CD14-positive monocyte (primary cell): ENCODE measurements at regions not wholly inside any gene's neighbourhood (a gene's known extent, or its start where the extent isn't known, plus 50 kb on each side); places are given as distances from the start of the nearest gene placed in this dataset.
"Not testable (repeated sequence)": the region's sequence is repeated elsewhere in the genome, so short reads cannot be mapped to it uniquely, and the experiment has no call there.

Experiments used
- DNase-seq, 3 donors: peaks; one replicate each; pipeline ENCODE4 v3.0.0-alpha.2; 2011 to 2022
- H2AFZ ChIP-seq: 2 replicates; pipeline ENCODE4 v1.6.0; 2012; ENCODE audit warnings: mild to moderate bottlenecking, low read depth, low read length, inconsistent platforms; ENCODE audit not compliant: insufficient read depth, poor library complexity, severe bottlenecking
- H3K27ac ChIP-seq, 2 donors: 1 replicate in 1 of 2; 2 replicates in 1 of 2; pipeline ENCODE4 v1.5.1; 2012 to 2013; ENCODE audit warnings: low read length in 2 of 2, control low read depth in 1 of 2, inconsistent platforms in 1 of 2, low read depth in 1 of 2, mild to moderate bottlenecking in 1 of 2
- H3K27me3 ChIP-seq, 2 donors: one replicate each; pipeline versions ENCODE4 v1.6.0 to v1.6.1; 2011 to 2013; ENCODE audit warnings: low read length in 2 of 2; ENCODE audit not compliant: control insufficient read depth in 2 of 2, insufficient read depth in 2 of 2
- H3K36me3 ChIP-seq, 2 donors: replicated peaks in 1 of 2; 1 replicate in 1 of 2; 2 replicates in 1 of 2; pipeline versions ENCODE4 v1.5.1 to v1.6.1; 2012 to 2013; ENCODE audit warnings: low read length in 2 of 2, control low read depth in 1 of 2, inconsistent platforms in 1 of 2, mild to moderate bottlenecking in 1 of 2; ENCODE audit not compliant: insufficient read depth in 2 of 2, control insufficient read depth in 1 of 2
- H3K4me1 ChIP-seq, 2 donors: 1 replicate in 1 of 2; 2 replicates in 1 of 2; pipeline versions ENCODE4 v1.5.1 to v1.6.1; 2012 to 2013; ENCODE audit warnings: low read length in 2 of 2, control low read depth in 1 of 2, inconsistent platforms in 1 of 2, mild to moderate bottlenecking in 1 of 2, moderate library complexity in 1 of 2; ENCODE audit not compliant: insufficient read depth in 2 of 2, control insufficient read depth in 1 of 2
- H3K4me2 ChIP-seq: replicated peaks from 2 replicates; pipeline ENCODE3; 2012; ENCODE audit warnings: low read length, moderate library complexity, mild to moderate bottlenecking; ENCODE audit not compliant: poor library complexity, severe bottlenecking; ENCODE audit errors: extremely low read depth
- H3K4me3 ChIP-seq, 3 experiments: fragments of 200-600 bp in 1 of 3; sonication (generic) in 1 of 3; replicated peaks in 1 of 3; 1 replicate in 2 of 3; 2 replicates in 1 of 3; pipeline ENCODE4 v1.5.1; 2011 to 2013; ENCODE audit warnings: low read length in 3 of 3, mild to moderate bottlenecking in 3 of 3, control low read depth in 2 of 3, low read depth in 2 of 3, inconsistent platforms in 1 of 3, moderate library complexity in 1 of 3
- H3K79me2 ChIP-seq: 2 replicates; pipeline ENCODE4 v1.6.0; 2012; ENCODE audit warnings: mild to moderate bottlenecking, control low read depth, inconsistent platforms, low read length, moderate library complexity; ENCODE audit not compliant: insufficient read depth
- H3K9ac ChIP-seq: 2 replicates; pipeline ENCODE4 v1.6.0; 2017; ENCODE audit warnings: low read length, mild to moderate bottlenecking; ENCODE audit not compliant: insufficient read depth, poor library complexity, severe bottlenecking
- H3K9me3 ChIP-seq, 2 donors: replicated peaks in 1 of 2; 1 replicate in 1 of 2; 2 replicates in 1 of 2; pipeline versions ENCODE4 v1.5.1 to v1.6.1; 2012 to 2013; ENCODE audit warnings: low read length in 2 of 2, control low read depth in 1 of 2; ENCODE audit not compliant: control insufficient read depth in 1 of 2, insufficient read depth in 1 of 2
- H4K20me1 ChIP-seq: 2 replicates; pipeline ENCODE4 v1.6.0; 2012; ENCODE audit warnings: mild to moderate bottlenecking, low read length, control low read depth, moderate library complexity; ENCODE audit not compliant: insufficient read depth
- H3K27ac Mint-ChIP-seq, 7 donors: one replicate each; pipeline ENCODE4 v1.8.0; 2020; ENCODE audit warnings: mild to moderate bottlenecking in 7 of 7, mixed read lengths in 7 of 7, moderate library complexity in 6 of 7, inconsistent platforms in 2 of 7
- H3K27me3 Mint-ChIP-seq, 3 donors: one replicate each; pipeline ENCODE4 v1.8.0; 2021 to 2022; ENCODE audit warnings: low read depth in 3 of 3, mild to moderate bottlenecking in 3 of 3, mixed read lengths in 3 of 3, moderate library complexity in 3 of 3, inconsistent platforms in 1 of 3
- H3K36me3 Mint-ChIP-seq, 2 donors: one replicate each; pipeline ENCODE4 v1.8.0; 2020; ENCODE audit warnings: mixed read lengths in 2 of 2, inconsistent platforms in 1 of 2, mild to moderate bottlenecking in 1 of 2
- H3K4me1 Mint-ChIP-seq: one replicate; pipeline ENCODE4 v1.8.0; 2020; ENCODE audit warnings: mild to moderate bottlenecking, mixed read lengths
- H3K4me3 Mint-ChIP-seq, 2 donors: one replicate each; pipeline ENCODE4 v1.8.0; 2020; ENCODE audit warnings: mild to moderate bottlenecking in 2 of 2, mixed read lengths in 2 of 2, moderate library complexity in 1 of 2
- H3K9me3 Mint-ChIP-seq, 7 donors: one replicate each; pipeline ENCODE4 v1.8.0; 2020 to 2022; ENCODE audit warnings: mixed read lengths in 7 of 7, mild to moderate bottlenecking in 6 of 7, moderate library complexity in 6 of 7, inconsistent platforms in 2 of 7
- CTCF ChIP-seq: fragments of 200-600 bp; IDR thresholded peaks from one replicate; pipeline ENCODE4 v1.8.0; 2022; ENCODE audit warnings: antibody characterized with exemption, mild to moderate bottlenecking
- WGBS: methylation state at CpG from one replicate; pipeline ENCODE4 v1.1.5; 2013; ENCODE audit warnings: missing lambda C conversion rate; ENCODE audit not compliant: insufficient coverage; 5-methylcytosine and 5-hydroxymethylcytosine counted together
- intact Hi-C, 2 donors: fragments of 100-400 bp; cut with micrococcal nuclease; formaldehyde crosslinking; loops; one replicate each; pipeline versions ENCODE4 v1.15.0 to v1.15.1; 2023

GRCh38 chr2:55786280-55786679 lies 92.6 kb upstream of the PNPT1 start:
- Histone ChIP-seq H3K4me2 (no peak overlapping the region), H4K20me1 (no peaks in the 10 kb centered on the region)
- no peaks in the 10 kb centered on the region for H3K4me1 Mint-ChIP-seq

GRCh38 chr2:55783751-55784150 lies 90.1 kb upstream of the PNPT1 start:
- H3K4me3 Mint-ChIP-seq, H3K36me3 Mint-ChIP-seq, H3K4me2 ChIP-seq, H3K4me1 Mint-ChIP-seq, H3K9me3 Mint-ChIP-seq, H3K27me3 Mint-ChIP-seq, H3K27me3 ChIP-seq, H3K27ac ChIP-seq, H3K79me2 ChIP-seq, H3K36me3 ChIP-seq, H3K4me3 ChIP-seq, DNase-seq, H3K27ac Mint-ChIP-seq, H3K9me3 ChIP-seq, H2AFZ ChIP-seq, H3K9ac ChIP-seq, H3K4me1 ChIP-seq, H4K20me1 ChIP-seq, intact Hi-C loops: not testable (repeated sequence)
- 90% methylated on average over 2 of the region's 5 CpGs for WGBS

More at GRCh38 chr2:55786280-55786679, 92.6 kb upstream of the PNPT1 start:
- Mint-ChIP-seq H3K9me3 (peaks cover 0 to 3% (median 0%) of the 10 kb centered on the region in 7 donors), H3K27me3 (peaks cover 0 to 2% (median 0%) of the 10 kb centered on the region in 3 donors), H3K4me3 (no peak overlapping the region), H3K36me3 (no peaks in the 10 kb centered on the region), H3K27ac (no peak overlapping the region)
- H3K79me2 ChIP-seq, result no peaks in the 10 kb centered on the region
- DNase-seq, result no peak
- intact Hi-C loops, result no loop called here
- no peaks in the 10 kb centered on the region for H3K36me3 ChIP-seq
- no peak overlapping the region for H2AFZ ChIP-seq
- H3K27me3 ChIP-seq, result no peaks in the 10 kb centered on the region
- H3K9me3 ChIP-seq, result no peaks in the 10 kb centered on the region
- no peaks in the 10 kb centered on the region for H3K4me1 ChIP-seq
- H3K9ac ChIP-seq, result no peak overlapping the region
- H3K27ac ChIP-seq, result no peak overlapping the region
- TF ChIP-seq CTCF, result no peak
- H3K4me3 ChIP-seq, result no peak overlapping the region
